Neural cell (in vitro differentiated cells): ENCODE measurements at regions not wholly inside any gene's neighbourhood (a gene's known extent, or its start where the extent isn't known, plus 50 kb on each side); places are given as distances from the start of the nearest gene placed in this dataset.

Experiments
- EZH2 ChIP-seq: fragments of 200-600, 300-800 bp; shearing (Covaris generic), sonication (generic); IDR thresholded peaks from 2 replicates; pipeline ENCODE4 v1.6.1; 2014; ENCODE audit warnings: antibody characterized with exemption, low read length, borderline replicate concordance, mild to moderate bottlenecking; ENCODE audit not compliant: insufficient read depth, poor library complexity, severe bottlenecking
- TAF1 ChIP-seq: IDR thresholded peaks from 2 replicates; pipeline ENCODE4 v1.6.1; 2012; ENCODE audit warnings: low read depth

GRCh38 chr13:111957913-111958450, 109.0 kb upstream of the SOX1 start:
- TF ChIP-seq EZH2 (no peak), TAF1 (no peak)
